WTC11 (cell line): ENCODE measurements at regions not wholly inside any gene's neighbourhood (a gene's known extent, or its start where the extent isn't known, plus 50 kb on each side); places are given as distances from the start of the nearest gene placed in this dataset.

ENCODE experiments used
- ATAC-seq: fragments of 200-7000 bp; cut with Tn5 transposase; 2 replicates; pipeline ENCODE4 v1.10.0; 2021; ENCODE audit warnings: mild to moderate bottlenecking, moderate library complexity
- CTCF ChIA-PET: fragments of 300-600 bp; sonication (Branson Sonifier 250); formaldehyde crosslinking; loops from one replicate; lab custom pipeline; 2021; ENCODE audit warnings: antibody characterized with exemption; lab: Charles Lee
- POLR2A ChIA-PET: fragments of 350-600 bp; sonication (Branson Sonifier 250); formaldehyde crosslinking; loops from one replicate; lab custom pipeline; 2021; ENCODE audit warnings: antibody characterized with exemption; lab: Charles Lee
- DNase-seq: peaks from one replicate; pipeline ENCODE4 v3.0.0; 2021; ENCODE audit warnings: low spot score
- H3K27ac Mint-ChIP-seq: 2 replicates; pipeline ENCODE4 v1.8.0; 2021; ENCODE audit warnings: mixed read lengths
- H3K27me3 Mint-ChIP-seq: 2 replicates; pipeline ENCODE4 v1.8.0; 2021; ENCODE audit warnings: low read depth, mild to moderate bottlenecking, moderate library complexity, mixed read lengths
- H3K36me3 Mint-ChIP-seq: 2 replicates; pipeline ENCODE4 v1.8.0; 2021; ENCODE audit warnings: mixed read lengths
- H3K4me1 Mint-ChIP-seq: 2 replicates; pipeline ENCODE4 v1.8.0; 2022; ENCODE audit warnings: mixed read lengths
- H3K4me3 Mint-ChIP-seq: 2 replicates; pipeline ENCODE4 v1.8.0; 2021; ENCODE audit warnings: mild to moderate bottlenecking, moderate library complexity, mixed read lengths
- H3K9me3 Mint-ChIP-seq: 2 replicates; pipeline ENCODE4 v1.8.0; 2021; ENCODE audit warnings: mixed read lengths
- AR ChIP-seq: fragments of 250-450 bp; sonication (Bioruptor Pico); IDR thresholded peaks from 2 replicates; pipeline ENCODE4 v1.9.0; 2021; ENCODE audit warnings: mild to moderate bottlenecking
- E2F4 ChIP-seq: sonication (generic); formaldehyde crosslinking; IDR thresholded peaks from 2 replicates; pipeline ENCODE4 v1.8.1; 2022; ENCODE audit warnings: low read depth, mild to moderate bottlenecking, moderate library complexity, missing genetic modification reagents, borderline replicate concordance
- EMX1 ChIP-seq: fragments of 250-450 bp; sonication (Bioruptor Pico); IDR thresholded peaks from 2 replicates; pipeline ENCODE4 v1.8.0; 2021; ENCODE audit warnings: mild to moderate bottlenecking
- ESRRA ChIP-seq: sonication (generic); formaldehyde crosslinking; IDR thresholded peaks from 2 replicates; pipeline ENCODE4 v1.8.1; 2022; ENCODE audit warnings: mild to moderate bottlenecking, missing genetic modification reagents, borderline replicate concordance
- FOXK1 ChIP-seq: sonication (generic); formaldehyde crosslinking; IDR thresholded peaks from 2 replicates; pipeline ENCODE4 v1.8.0; 2022; ENCODE audit warnings: mild to moderate bottlenecking, moderate library complexity, missing genetic modification reagents
- GTF2I ChIP-seq: fragments of 250-450 bp; sonication (Bioruptor Pico); conservative IDR thresholded peaks from 2 replicates; pipeline ENCODE4 v1.4.0; 2021; ENCODE audit warnings: mild to moderate bottlenecking
- MYBL2 ChIP-seq: sonication (generic); formaldehyde crosslinking; IDR thresholded peaks from 2 replicates; pipeline ENCODE4 v1.8.1; 2023; ENCODE audit warnings: mild to moderate bottlenecking, moderate library complexity, missing genetic modification reagents
- NFE2L1 ChIP-seq: sonication (generic); formaldehyde crosslinking; IDR thresholded peaks from 2 replicates; pipeline ENCODE4 v1.8.1; 2023; ENCODE audit warnings: missing genetic modification reagents
- NR1H2 ChIP-seq: sonication (generic); formaldehyde crosslinking; IDR thresholded peaks from 2 replicates; pipeline ENCODE4 v1.9.0; 2021; ENCODE audit warnings: mild to moderate bottlenecking, moderate library complexity, missing genetic modification reagents
- RORB ChIP-seq: fragments of 250-450 bp; sonication (Bioruptor Pico); IDR thresholded peaks from 2 replicates; pipeline ENCODE4 v1.9.0; 2021; ENCODE audit warnings: mild to moderate bottlenecking
- SP1 ChIP-seq: sonication (generic); formaldehyde crosslinking; conservative IDR thresholded peaks from 2 replicates; pipeline ENCODE4 v1.8.1; 2022; ENCODE audit warnings: missing genetic modification reagents
- TEAD4 ChIP-seq: sonication (generic); formaldehyde crosslinking; IDR thresholded peaks from 2 replicates; pipeline ENCODE4 v1.8.0; 2022; ENCODE audit warnings: mild to moderate bottlenecking, missing genetic modification reagents
- ZBTB21 ChIP-seq: sonication (generic); formaldehyde crosslinking; IDR thresholded peaks from 2 replicates; pipeline ENCODE4 v1.8.1; 2023; ENCODE audit warnings: mild to moderate bottlenecking, missing genetic modification reagents, borderline replicate concordance
- ZNF219 ChIP-seq: sonication (generic); formaldehyde crosslinking; IDR thresholded peaks from 2 replicates; pipeline ENCODE4 v1.8.0; 2023; ENCODE audit warnings: missing genetic modification reagents, mild to moderate bottlenecking, borderline replicate concordance
- ZNF416 ChIP-seq: fragments of 250-450 bp; sonication (Bioruptor Pico); IDR thresholded peaks from 2 replicates; pipeline ENCODE4 v1.9.0; 2021; ENCODE audit warnings: mild to moderate bottlenecking, inconsistent platforms
- TF ChIP-seq, protein P1 (sequence below): sonication (generic); formaldehyde crosslinking; conservative IDR thresholded peaks from 2 replicates; pipeline ENCODE4 v1.8.1; 2022; ENCODE audit warnings: mild to moderate bottlenecking, missing genetic modification reagents
- TF ChIP-seq, protein P2 (sequence below): fragments of 250-450 bp; sonication (Bioruptor Pico); IDR thresholded peaks from 2 replicates; pipeline ENCODE4 v2.1.2; 2022; ENCODE audit warnings: mild to moderate bottlenecking, moderate library complexity
- TF ChIP-seq, protein P3 (sequence below): fragments of 250-450 bp; sonication (Bioruptor Pico); IDR thresholded peaks from 2 replicates; pipeline ENCODE4 v1.8.0; 2021; ENCODE audit warnings: mild to moderate bottlenecking
- TF ChIP-seq, protein P4 (sequence below): sonication (generic); formaldehyde crosslinking; IDR thresholded peaks from 2 replicates; pipeline ENCODE4 v1.8.0; 2022; ENCODE audit warnings: mild to moderate bottlenecking, missing genetic modification reagents
- TF ChIP-seq, protein P5 (sequence below): fragments of 250-450 bp; sonication (Bioruptor Pico); IDR thresholded peaks from 2 replicates; pipeline ENCODE4 v1.9.0; 2021; ENCODE audit warnings: mild to moderate bottlenecking, borderline replicate concordance

GRCh38 chr4:18511727-18512126 lies 490.2 kb upstream of the LCORL start:
- peaks cover 27% of the 10 kb centered on the region for H3K4me1 Mint-ChIP-seq
- peaks cover 5% of the 10 kb centered on the region; the same call in 1 of the 2 replicates for H3K9me3 Mint-ChIP-seq
- CTCF ChIA-PET: interaction anchor here (1.5 kb wide), 1 partner anchor 25 kb away, joined by 3 read pairs; no protein-coding TSS in a partner anchor
- no peak for ATAC-seq
- POLR2A ChIA-PET: no interaction called here
- no peaks in the 10 kb centered on the region for H3K36me3 Mint-ChIP-seq
- TF ChIP-seq NR1H2 (CRISPR knock-in tag) (no peak), ESRRA (CRISPR knock-in tag) (no peak), ZBTB21 (CRISPR knock-in tag) (no peak), EMX1 (CRISPR knock-in tag) (no peak), RORB (no peak), FOXK1 (CRISPR knock-in tag) (no peak), AR (CRISPR knock-in tag) (no peak), NFE2L1 (CRISPR knock-in tag) (no peak), TEAD4 (CRISPR knock-in tag) (no peak), GTF2I (no peak), E2F4 (CRISPR knock-in tag) (no peak), SP1 (CRISPR knock-in tag) (no peak), ZNF219 (CRISPR knock-in tag) (no peak), ZNF416 (no peak), MYBL2 (no peak)
- TF ChIP-seq, protein P1, sequence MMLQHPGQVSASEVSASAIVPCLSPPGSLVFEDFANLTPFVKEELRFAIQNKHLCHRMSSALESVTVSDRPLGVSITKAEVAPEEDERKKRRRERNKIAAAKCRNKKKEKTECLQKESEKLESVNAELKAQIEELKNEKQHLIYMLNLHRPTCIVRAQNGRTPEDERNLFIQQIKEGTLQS (CRISPR knock-in tag): no peak
- TF ChIP-seq, protein P2, sequence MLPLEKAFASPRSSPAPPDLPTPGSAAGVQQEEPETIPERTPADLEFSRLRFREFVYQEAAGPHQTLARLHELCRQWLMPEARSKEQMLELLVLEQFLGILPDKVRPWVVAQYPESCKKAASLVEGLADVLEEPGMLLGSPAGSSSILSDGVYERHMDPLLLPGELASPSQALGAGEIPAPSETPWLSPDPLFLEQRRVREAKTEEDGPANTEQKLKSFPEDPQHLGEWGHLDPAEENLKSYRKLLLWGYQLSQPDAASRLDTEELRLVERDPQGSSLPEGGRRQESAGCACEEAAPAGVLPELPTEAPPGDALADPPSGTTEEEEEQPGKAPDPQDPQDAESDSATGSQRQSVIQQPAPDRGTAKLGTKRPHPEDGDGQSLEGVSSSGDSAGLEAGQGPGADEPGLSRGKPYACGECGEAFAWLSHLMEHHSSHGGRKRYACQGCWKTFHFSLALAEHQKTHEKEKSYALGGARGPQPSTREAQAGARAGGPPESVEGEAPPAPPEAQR: no peak
- TF ChIP-seq, protein P3, sequence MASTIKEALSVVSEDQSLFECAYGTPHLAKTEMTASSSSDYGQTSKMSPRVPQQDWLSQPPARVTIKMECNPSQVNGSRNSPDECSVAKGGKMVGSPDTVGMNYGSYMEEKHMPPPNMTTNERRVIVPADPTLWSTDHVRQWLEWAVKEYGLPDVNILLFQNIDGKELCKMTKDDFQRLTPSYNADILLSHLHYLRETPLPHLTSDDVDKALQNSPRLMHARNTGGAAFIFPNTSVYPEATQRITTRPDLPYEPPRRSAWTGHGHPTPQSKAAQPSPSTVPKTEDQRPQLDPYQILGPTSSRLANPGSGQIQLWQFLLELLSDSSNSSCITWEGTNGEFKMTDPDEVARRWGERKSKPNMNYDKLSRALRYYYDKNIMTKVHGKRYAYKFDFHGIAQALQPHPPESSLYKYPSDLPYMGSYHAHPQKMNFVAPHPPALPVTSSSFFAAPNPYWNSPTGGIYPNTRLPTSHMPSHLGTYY: no peak
- TF ChIP-seq, protein P4, sequence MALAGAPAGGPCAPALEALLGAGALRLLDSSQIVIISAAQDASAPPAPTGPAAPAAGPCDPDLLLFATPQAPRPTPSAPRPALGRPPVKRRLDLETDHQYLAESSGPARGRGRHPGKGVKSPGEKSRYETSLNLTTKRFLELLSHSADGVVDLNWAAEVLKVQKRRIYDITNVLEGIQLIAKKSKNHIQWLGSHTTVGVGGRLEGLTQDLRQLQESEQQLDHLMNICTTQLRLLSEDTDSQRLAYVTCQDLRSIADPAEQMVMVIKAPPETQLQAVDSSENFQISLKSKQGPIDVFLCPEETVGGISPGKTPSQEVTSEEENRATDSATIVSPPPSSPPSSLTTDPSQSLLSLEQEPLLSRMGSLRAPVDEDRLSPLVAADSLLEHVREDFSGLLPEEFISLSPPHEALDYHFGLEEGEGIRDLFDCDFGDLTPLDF: no peak
- TF ChIP-seq, protein P5, sequence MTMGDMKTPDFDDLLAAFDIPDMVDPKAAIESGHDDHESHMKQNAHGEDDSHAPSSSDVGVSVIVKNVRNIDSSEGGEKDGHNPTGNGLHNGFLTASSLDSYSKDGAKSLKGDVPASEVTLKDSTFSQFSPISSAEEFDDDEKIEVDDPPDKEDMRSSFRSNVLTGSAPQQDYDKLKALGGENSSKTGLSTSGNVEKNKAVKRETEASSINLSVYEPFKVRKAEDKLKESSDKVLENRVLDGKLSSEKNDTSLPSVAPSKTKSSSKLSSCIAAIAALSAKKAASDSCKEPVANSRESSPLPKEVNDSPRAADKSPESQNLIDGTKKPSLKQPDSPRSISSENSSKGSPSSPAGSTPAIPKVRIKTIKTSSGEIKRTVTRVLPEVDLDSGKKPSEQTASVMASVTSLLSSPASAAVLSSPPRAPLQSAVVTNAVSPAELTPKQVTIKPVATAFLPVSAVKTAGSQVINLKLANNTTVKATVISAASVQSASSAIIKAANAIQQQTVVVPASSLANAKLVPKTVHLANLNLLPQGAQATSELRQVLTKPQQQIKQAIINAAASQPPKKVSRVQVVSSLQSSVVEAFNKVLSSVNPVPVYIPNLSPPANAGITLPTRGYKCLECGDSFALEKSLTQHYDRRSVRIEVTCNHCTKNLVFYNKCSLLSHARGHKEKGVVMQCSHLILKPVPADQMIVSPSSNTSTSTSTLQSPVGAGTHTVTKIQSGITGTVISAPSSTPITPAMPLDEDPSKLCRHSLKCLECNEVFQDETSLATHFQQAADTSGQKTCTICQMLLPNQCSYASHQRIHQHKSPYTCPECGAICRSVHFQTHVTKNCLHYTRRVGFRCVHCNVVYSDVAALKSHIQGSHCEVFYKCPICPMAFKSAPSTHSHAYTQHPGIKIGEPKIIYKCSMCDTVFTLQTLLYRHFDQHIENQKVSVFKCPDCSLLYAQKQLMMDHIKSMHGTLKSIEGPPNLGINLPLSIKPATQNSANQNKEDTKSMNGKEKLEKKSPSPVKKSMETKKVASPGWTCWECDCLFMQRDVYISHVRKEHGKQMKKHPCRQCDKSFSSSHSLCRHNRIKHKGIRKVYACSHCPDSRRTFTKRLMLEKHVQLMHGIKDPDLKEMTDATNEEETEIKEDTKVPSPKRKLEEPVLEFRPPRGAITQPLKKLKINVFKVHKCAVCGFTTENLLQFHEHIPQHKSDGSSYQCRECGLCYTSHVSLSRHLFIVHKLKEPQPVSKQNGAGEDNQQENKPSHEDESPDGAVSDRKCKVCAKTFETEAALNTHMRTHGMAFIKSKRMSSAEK (CRISPR knock-in tag): no peak
- peaks cover 29% of the 10 kb centered on the region for H3K27me3 Mint-ChIP-seq
- H3K4me3 Mint-ChIP-seq: no peak overlapping the region
- H3K27ac Mint-ChIP-seq: no peak overlapping the region
- DNase-seq: no peak
